Bronchial epithelial cell (primary cell): ENCODE measurements at regions not wholly inside any gene's neighbourhood (a gene's known extent, or its start where the extent isn't known, plus 50 kb on each side); places are given as distances from the start of the nearest gene placed in this dataset.
A peak's percentile ranks its signal among the peaks of the same experiment; 100 is the strongest.

Experiments used
- DNase-seq: peaks from one replicate; pipeline ENCODE4 v3.0.0-alpha.2; 2010; ENCODE audit warnings: low read depth
- FAIRE-seq: peaks from 2 replicates; lab custom pipeline; 2011; peaks lifted over from hg19 to GRCh38; lab: Jason Lieb, UNC
- H3K27me3 ChIP-seq: 2 replicates; pipeline ENCODE4 v1.5.1; 2011; ENCODE audit warnings: low read length; ENCODE audit not compliant: control insufficient read depth, insufficient read depth
- H3K36me3 ChIP-seq: 2 replicates; pipeline ENCODE4 v1.5.1; 2011; ENCODE audit warnings: low read length; ENCODE audit not compliant: control insufficient read depth, insufficient read depth
- H3K4me3 ChIP-seq: 2 replicates; pipeline ENCODE4 v1.5.1; 2011; ENCODE audit warnings: mild to moderate bottlenecking, low read depth, low read length, control low read depth
- CTCF ChIP-seq: IDR thresholded peaks from 2 replicates; pipeline ENCODE4 v1.5.1; 2011; ENCODE audit warnings: mild to moderate bottlenecking, moderate library complexity, low read length, control low read depth, inconsistent platforms; ENCODE audit not compliant: insufficient read depth, severe bottlenecking

GRCh38 chr6:71649915-71650314 is 236.4 kb upstream of the RIMS1 start:
- Histone ChIP-seq H3K4me3 (no peak overlapping the region), H3K36me3 (no peaks in the 10 kb centered on the region), H3K27me3 (no peaks in the 10 kb centered on the region)
- DNase-seq (no peak), FAIRE-seq (no peak)
- TF ChIP-seq CTCF, result no peak

GRCh38 chr6:71651636-71652035 is 234.7 kb upstream of the RIMS1 start:
- FAIRE-seq (no peak), DNase-seq (no peak)
- no peaks in the 10 kb centered on the region for H3K36me3 ChIP-seq
- no peak for TF ChIP-seq CTCF
- peaks cover 2% of the 10 kb centered on the region for H3K27me3 ChIP-seq
- H3K4me3 ChIP-seq, result no peak overlapping the region

GRCh38 chr6:71656121-71656520 is 230.2 kb upstream of the RIMS1 start:
- no peak for DNase-seq
- peaks cover 2% of the 10 kb centered on the region for H3K27me3 ChIP-seq
- no peak for FAIRE-seq
- H3K4me3 ChIP-seq, result no peak overlapping the region
- H3K36me3 ChIP-seq, result no peaks in the 10 kb centered on the region
- no peak for TF ChIP-seq CTCF

GRCh38 chr6:71665931-71666330 is 220.4 kb upstream of the RIMS1 start:
- DNase-seq (no peak), FAIRE-seq (no peak)
- no peak overlapping the region for H3K4me3 ChIP-seq
- no peaks in the 10 kb centered on the region for H3K36me3 ChIP-seq
- no peak for TF ChIP-seq CTCF
- peaks cover 2% of the 10 kb centered on the region for H3K27me3 ChIP-seq

GRCh38 chr6:71672876-71673275 is 213.5 kb upstream of the RIMS1 start:
- FAIRE-seq (peak; percentile 32), DNase-seq (no peak)
- H3K27me3 ChIP-seq, result no peaks in the 10 kb centered on the region
- no peak overlapping the region for H3K4me3 ChIP-seq
- no peak for TF ChIP-seq CTCF
- no peaks in the 10 kb centered on the region for H3K36me3 ChIP-seq

GRCh38 chr6:71675386-71675785 is 211.0 kb upstream of the RIMS1 start:
- no peaks in the 10 kb centered on the region for H3K27me3 ChIP-seq
- DNase-seq, result no peak
- no peak overlapping the region for H3K4me3 ChIP-seq
- no peaks in the 10 kb centered on the region for H3K36me3 ChIP-seq
- no peak for TF ChIP-seq CTCF
- FAIRE-seq, result no peak
